ENCODE measurements at regions not wholly inside any gene's neighbourhood (a gene's known extent, or its start where the extent isn't known, plus 50 kb on each side); places are given as distances from the start of the nearest gene placed in this dataset.
"Not testable (repeated sequence)": the region's sequence is repeated elsewhere in the genome, so short reads cannot be mapped to it uniquely, and the experiment has no call there.

- no peak for DNase-seq
These were observed 709.7 kb downstream of the PTPRU start for GRCh38 chr1:29946057-29946456.

GRCh38 chr1:29945426-29945825 is 709.1 kb downstream of the PTPRU start:
- no peak for DNase-seq

- no peak for DNase-seq
These were observed 708.1 kb downstream of the PTPRU start for GRCh38 chr1:29944253-29944905.

DNA sequence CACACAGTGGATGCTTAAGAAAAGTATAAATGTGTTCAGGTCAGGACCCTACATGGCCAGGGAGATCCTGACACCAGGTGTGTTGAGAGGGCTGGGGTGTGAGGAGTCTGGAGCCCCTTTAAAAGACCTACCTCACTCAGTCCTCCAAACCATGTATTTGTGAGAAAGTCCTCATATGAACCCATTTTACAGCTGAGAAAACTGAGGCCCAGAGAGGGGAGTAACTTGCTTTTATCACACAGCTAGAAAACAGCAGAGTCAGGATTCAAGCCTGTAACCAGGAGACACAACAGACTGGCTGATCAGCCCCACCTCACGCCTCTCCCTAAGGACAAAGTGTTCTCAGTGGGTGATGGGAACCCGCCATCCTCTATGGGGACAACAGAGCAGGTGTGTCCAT is 706.7 kb downstream of the PTPRU start:
- DNase-seq, result no peak

DNA sequence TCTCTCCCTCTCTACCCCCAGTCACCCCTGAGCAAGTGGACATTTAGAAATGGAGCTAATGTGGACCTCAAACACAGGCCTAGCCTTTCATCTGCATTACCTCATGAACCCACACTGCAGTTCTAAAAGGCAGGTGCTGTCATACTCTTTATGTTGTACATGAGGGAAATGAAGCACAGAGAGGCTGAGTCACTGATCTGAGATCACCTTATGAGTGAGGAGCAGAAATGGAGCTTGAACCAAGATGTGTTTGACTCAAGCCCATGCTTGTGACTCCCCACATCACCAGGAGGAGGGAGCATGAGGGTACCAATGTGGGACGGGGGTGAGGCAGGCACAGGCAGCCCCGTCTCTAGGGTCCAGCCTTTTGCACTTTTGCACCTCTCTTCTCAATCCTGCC is 702.8 kb downstream of the PTPRU start:
- no peak for DNase-seq

DNA sequence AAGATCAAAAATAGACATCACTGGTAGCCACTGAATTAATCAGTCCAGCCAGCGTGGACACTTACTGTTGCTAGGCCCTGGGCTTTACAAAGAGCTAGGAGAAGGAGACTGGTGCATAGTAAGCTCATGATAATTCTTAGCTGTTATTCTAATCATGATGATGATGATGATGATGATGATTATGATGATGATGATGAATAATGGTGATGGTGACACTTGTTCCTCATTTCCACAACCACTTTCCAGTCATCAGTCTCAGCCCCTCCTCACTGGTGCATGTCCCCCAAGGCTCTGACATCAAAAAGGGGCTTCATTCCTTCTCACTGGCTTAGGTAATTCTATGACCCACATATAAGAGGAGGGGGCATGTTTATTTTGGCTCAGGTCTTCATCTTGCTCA is 701.0 kb downstream of the PTPRU start:
- DNase-seq, result no peak

DNA sequence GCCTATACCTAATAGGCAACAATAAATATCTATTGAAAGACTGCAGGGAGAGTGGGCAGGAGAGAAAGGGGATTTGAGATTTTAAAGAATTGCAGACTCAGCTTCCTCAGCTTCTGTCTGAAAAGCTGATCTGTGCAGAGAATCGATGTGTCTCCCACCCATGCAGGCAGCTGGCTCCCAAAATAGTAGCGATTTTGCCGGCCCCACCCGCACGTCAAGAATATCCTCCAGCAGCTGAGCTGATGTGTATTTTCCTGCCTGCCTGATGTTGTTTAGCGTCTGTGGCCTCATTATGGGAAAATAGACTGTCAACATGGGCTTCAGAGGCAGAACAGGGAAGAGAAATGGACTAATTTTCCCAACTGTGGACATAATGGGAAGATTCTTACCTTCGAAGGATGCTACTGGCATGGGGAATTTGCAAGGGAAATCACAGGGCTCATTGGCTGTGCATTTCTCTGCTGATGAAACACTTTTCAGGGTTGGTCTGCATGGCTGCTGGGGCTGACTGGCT is 699.8 kb downstream of the PTPRU start:
- no peak for DNase-seq

- DNase-seq, result no peak
These were observed 698.0 kb downstream of the PTPRU start for GRCh38 chr1:29934255-29934772.

DNA sequence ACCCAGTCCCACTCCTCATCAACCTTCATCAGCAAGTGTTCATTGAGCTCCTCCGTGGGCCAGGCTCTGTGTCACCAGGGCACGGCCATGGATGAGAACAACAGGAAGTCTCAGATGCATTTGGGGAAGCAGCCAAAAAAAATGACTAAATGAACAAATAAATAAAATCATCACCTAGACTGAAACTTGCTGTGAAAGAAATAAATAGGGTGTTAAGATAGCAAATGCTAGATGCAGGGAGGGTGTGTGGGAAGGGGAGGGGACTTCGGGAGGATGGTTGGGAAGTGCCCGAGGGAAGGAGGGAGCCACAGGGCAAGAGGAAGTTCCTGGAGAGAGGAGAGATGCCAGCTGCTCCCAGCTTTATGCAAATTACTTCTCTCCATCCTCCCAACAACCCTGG is 696.7 kb downstream of the PTPRU start:
- no peak for DNase-seq

DNA sequence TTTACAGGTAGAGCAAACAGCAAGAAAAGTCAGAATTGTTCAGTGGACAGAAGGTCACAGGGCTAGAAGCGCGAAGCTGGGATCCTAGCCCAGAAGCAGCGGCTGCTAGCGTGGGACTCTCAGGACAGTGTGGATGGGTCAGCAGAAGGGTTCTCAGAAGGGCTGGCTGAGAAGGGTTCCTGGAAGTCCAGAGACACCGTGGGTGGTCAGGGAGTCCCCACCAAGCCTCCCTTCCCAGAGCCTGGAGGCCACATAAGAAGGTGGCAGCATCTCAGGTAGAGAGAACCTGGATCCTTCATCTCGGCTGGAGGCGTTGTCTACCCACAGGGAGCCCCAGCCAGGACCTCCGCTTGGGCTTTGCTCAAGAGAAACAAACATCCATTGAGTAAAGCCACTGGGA is 696.3 kb downstream of the PTPRU start:
- DNase-seq, result no peak

DNA sequence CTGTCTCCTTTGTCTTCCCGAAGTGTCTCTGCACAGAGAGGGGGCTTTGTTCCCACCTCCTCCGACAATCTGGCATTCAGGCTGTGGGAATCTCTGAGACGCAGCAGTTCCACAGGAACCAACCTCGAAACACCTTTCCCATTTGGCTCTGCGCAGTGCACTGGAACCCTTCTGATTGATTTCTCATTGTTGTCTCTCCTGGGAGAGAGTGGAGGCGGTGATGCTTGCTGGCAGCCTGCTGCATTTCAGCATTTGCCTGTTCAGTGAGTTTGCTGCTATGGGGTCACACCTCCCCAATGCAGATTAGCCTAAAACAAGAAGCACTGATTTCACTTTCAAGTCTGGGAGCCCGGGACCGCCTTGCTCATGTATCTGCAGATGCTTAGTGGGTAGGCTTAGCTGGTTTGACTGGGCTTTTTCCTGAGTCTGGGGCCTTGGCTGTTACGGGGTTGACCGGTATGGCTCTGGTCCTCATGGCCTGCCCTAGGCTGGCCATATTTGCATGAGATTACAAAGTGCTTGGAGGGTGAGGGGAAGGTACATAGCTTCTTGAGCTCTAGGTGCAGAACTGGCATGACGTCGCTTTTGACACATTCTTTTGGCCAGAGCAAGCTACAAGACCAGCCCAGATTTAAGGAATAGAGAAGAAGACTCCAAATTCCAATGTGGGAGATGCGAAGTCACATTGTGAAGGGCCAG is 695.3 kb downstream of the PTPRU start:
- no peak for DNase-seq

GRCh38 chr1:29925058-29925457 is 688.7 kb downstream of the PTPRU start:
- no peak for DNase-seq

DNA sequence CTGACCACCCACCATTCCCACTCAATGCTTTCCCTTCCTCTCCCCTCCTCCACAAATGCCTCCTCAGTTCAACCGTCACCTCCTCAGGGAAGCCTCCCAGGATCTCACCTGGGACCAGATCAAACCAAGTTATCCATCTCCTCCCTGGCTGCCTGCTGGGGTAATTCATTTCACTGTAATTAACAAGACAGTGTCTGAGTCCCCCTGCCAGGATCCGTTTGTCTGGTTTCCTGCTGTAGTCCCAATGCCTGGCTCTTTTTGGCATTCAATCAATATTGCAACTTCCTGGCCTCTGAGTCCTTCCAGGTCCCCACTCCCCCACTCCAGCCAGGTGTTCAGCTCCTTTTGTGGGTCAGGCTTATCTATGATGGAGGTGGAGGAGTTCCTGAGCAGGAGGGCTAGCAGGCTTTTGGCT is 687.7 kb downstream of the PTPRU start:
- no peak for DNase-seq

- no peak for DNase-seq
These were observed 685.4 kb downstream of the PTPRU start for GRCh38 chr1:29921741-29922140.

DNA sequence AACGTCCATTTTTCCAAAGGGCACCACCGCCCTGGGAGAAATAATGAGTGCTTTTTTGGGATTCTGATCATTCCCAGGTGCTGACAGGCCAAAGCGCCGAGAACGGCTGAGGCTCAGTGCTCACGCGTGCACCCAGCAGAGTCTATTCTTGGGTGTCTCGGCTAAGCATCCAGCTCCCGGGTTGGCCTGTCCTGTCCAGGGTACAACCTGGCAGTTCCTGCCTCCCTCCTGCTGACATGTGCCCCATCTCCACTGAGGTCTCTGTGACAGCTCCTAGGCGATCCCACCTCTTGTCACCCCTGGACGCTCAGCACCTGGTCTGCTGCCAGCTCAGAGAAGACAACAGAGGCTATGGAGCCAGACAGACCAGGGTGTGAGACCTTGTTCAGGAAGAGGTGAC is 684.5 kb downstream of the PTPRU start:
- DNase-seq, result no peak

- DNase-seq, result no peak
These were observed 684.0 kb downstream of the PTPRU start for GRCh38 chr1:29920316-29920715.

DNA sequence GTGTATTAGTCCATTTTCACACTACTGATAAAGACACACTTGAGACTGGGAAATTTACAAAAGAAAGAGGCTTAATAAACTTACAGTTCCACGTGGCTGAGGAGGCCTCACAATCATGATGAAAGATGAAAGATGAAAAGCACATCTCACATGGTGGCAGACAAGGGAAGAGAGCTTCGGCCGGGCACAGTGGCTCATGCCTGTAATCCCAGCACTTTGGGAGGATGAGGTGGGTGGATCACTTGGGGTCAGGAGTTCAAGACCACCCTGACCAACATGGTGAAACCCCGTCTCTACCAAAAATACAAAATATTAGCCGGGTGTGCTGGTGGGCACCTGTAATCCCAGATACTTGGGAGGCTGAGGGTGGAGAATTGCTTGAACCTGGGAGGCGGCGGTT is 682.7 kb downstream of the PTPRU start:
- not testable (repeated sequence) for DNase-seq

GRCh38 chr1:29916656-29917369 is 680.5 kb downstream of the PTPRU start:
- DNase-seq, result no peak

DNA sequence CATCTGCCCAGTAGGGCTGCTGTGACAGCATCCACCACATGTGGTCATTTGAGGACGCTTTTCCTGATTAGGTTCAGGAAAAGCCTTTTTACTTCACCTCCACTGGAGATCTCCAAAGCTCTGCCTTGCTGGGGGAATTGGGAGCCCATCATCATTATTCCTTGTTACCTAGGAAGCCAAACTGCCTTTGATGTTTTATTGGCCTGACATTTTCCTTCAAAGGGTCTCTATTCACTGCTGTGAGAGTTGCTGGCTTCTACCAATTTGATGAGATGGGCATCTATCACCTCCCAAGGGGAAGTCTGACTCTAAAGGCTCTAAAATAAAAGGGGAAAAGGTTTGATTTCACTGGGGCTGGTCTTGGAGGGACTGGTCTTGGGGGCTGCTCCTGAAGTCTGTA is 678.6 kb downstream of the PTPRU start:
- no peak for DNase-seq

GRCh38 chr1:29912425-29912824 is 676.1 kb downstream of the PTPRU start:
- DNase-seq, result no peak

- DNase-seq, result no peak
These were observed 673.6 kb downstream of the PTPRU start for GRCh38 chr1:29909962-29910361.

DNA sequence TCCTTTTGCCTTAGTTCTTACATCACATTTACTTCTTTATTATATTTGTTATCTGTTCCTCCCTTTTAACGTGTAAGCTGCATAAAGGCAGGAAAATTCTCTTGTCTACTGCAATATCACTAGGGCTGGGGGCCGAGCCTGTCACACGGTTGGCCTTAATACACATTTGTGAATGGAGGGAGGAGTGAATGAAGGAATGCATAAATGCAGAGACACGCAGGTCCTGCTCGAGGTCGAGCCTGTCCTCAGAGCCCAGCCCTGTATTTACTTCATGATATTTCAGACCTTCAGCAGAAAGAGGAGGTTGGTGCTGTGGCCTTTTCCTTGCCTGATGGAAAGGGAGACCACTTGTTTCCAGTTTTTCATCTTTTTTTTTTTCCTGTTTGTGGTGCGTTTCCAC is 671.3 kb downstream of the PTPRU start:
- no peak for DNase-seq

- no peak for DNase-seq
These were observed 670.6 kb downstream of the PTPRU start for GRCh38 chr1:29906927-29907326.

Data from CD4-positive, alpha-beta T cell treated with Interleukin-12 subunit alpha and Interleukin-12 subunit beta, for 1 hour (primary cell).